ENCODE measurements at regions not wholly inside any gene's neighbourhood (a gene's known extent, or its start where the extent isn't known, plus 50 kb on each side); places are given as distances from the start of the nearest gene placed in this dataset.

DNA sequence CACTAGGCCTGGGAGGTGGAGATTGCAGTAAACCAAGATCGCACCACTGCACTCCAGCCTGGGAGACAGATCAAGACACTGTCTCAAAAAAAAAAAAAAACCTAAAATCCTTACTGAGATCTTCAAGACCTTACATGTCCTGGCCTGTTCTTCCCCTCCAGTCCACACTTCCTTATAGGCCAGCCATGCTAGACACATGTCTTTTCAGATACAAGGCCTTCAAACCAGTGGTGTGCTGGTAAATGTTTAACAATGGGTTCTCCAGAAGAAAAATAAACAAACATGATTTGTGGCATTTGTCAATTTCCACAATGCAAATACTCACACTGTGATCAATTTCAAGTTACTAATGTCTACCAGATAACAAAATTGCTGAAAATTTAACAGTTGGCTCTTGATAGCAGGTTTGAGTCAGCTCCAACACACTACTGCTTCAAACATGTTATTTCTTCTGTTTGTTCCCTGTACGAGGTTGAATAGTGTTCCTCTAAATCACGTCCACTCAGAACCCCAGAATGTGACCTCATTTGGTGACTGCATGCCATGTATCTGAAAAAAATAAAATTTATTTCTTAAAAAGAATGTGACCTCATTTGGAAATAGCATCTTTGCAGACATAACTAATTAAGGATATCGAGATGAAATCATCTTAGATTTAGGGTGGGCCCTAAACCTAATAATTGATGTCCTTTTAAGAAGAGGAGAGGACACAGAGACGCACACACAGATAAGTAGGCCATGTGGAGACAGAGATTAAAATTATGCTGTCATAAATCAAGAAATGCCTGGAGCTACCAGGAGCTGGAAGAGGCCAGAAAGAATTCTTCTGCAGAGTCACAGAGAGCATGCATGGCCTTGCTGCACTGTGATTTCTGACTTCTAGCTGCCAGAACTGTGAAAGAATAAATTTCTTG is 144.4 kb downstream of the ZNF674 start:
- in situ Hi-C loops (cut with MboI; ENCODE audit: low sequenced_read_pairs): loop anchor here (10.0 kb wide), 2 partner anchors 56 to 886 kb away; no protein-coding TSS in a partner anchor
- DNase-seq (no peak), ATAC-seq (ENCODE audit: low read depth) (no peak)
- Histone ChIP-seq H3K56ac (ENCODE audit: extremely low read depth, insufficient read depth, low read length) (no peak overlapping the region), H2BK5ac (ENCODE audit: low read depth, low read length, poor library complexity, severe bottlenecking) (no peak overlapping the region), H3K4me2 (ENCODE audit: low read depth, low read length) (no peak overlapping the region), H3K4ac (ENCODE audit: low read depth, low read length) (no peak overlapping the region), H3K9ac (ENCODE audit: low read depth, low read length) (no peak overlapping the region), H2BK15ac (ENCODE audit: low read depth, low read length) (no peak overlapping the region), H2BK20ac (ENCODE audit: low read depth, low read length) (no peak overlapping the region), H2AFZ (replicated peaks; ENCODE audit: low read length, poor library complexity) (no peak overlapping the region), H4K8ac (ENCODE audit: low read depth in 2 of 2, low read length in 2 of 2) (no peak overlapping the region), H2AK9ac (replicated peaks; ENCODE audit: low read depth, low read length, poor library complexity) (no peak overlapping the region), H3K4me1 (ENCODE audit: control insufficient read depth, insufficient read depth, low read length) (no peaks in the 10 kb centered on the region), H2AK5ac (ENCODE audit: low read depth, low read length) (no peak overlapping the region), H3K36me3 (ENCODE audit: control insufficient read depth, insufficient read depth, low read length) (no peaks in the 10 kb centered on the region), H3K27me3 (ENCODE audit: control insufficient read depth, insufficient read depth, low read length) (peaks cover 4% of the 10 kb centered on the region; the same call in 1 of the 2 replicates), H2BK120ac (ENCODE audit: low read depth, low read length) (no peak overlapping the region), H3K23ac (ENCODE audit: low read depth, low read length) (no peak overlapping the region), H3K14ac (replicated peaks; ENCODE audit: low read depth, low read length) (no peak overlapping the region), H3K4me3 (ENCODE audit: insufficient read depth, low read depth, low read length) (no peak overlapping the region), H3K9me1 (ENCODE audit: insufficient read depth, low read length) (no peaks in the 10 kb centered on the region), H4K20me1 (ENCODE audit: insufficient read depth, low read length) (no peaks in the 10 kb centered on the region), H4K91ac (ENCODE audit: insufficient read depth, low read depth, low read length) (no peak overlapping the region), H3K9me3 (ENCODE audit: control insufficient read depth, insufficient read depth, low read length) (no peaks in the 10 kb centered on the region), H3K18ac (ENCODE audit: low read depth, low read length) (no peak overlapping the region), H4K5ac (ENCODE audit: low read depth, low read length) (no peak overlapping the region), H3K27ac (ENCODE audit: insufficient read depth, low read length) (no peak overlapping the region), H3K79me1 (ENCODE audit: low read depth in 1 of 2, low read length in 2 of 2) (no peaks in the 10 kb centered on the region)
- POLR2A ChIA-PET (ENCODE audit: unreplicated experiment): no interaction called here
- BruUV-seq (replicated peaks): no TSS peak
- CTCF ChIA-PET: interaction anchor here (0.5 to 0.6 kb wide), 2 partner anchors 871 to 885 kb away, joined by 3 to 4 read pairs; no protein-coding TSS in a partner anchor
- WGBS, 2 experiments (ENCODE audit: extremely low coverage in 2 of 2, insufficient read length in 1 of 2): 40% methylated on average over 1 of the region's 5 CpGs; no CpG with 5 or more reads in 1 of the 2 experiments
- intact Hi-C loops (cut with micrococcal nuclease): loop anchor here (10.0 kb wide), 1 partner anchor 1216 kb away; no protein-coding TSS in a partner anchor
- dilution Hi-C loops (cut with HindIII; ENCODE audit: low sequenced_read_pairs, unreplicated experiment): no loop called here
- TF ChIP-seq ELK1 (IDR thresholded peaks at IDR 0.05; ENCODE audit: borderline replicate concordance, low read depth, low read length): no peak
- TF ChIP-seq POLR2A (IDR thresholded peaks at IDR 0.05; ENCODE audit: low read depth, low read length): no peak
- no peak for TF ChIP-seq CEBPB (IDR thresholded peaks at IDR 0.05; ENCODE audit: low read depth, low read length)
- no peak for TF ChIP-seq CHD1 (IDR thresholded peaks at IDR 0.05; ENCODE audit: low read depth, low read length)
- TF ChIP-seq FOS (IDR thresholded peaks at IDR 0.05; ENCODE audit: low read depth, low read length): no peak
- TF ChIP-seq MAFK (IDR thresholded peaks at IDR 0.05; ENCODE audit: low read depth, low read length): no peak
- TF ChIP-seq RFX5 (IDR thresholded peaks at IDR 0.05; ENCODE audit: low read depth, low read length): no peak
- TF ChIP-seq BHLHE40 (IDR thresholded peaks at IDR 0.05; ENCODE audit: low read depth, low read length): no peak
- TF ChIP-seq MXI1 (IDR thresholded peaks at IDR 0.05; ENCODE audit: borderline replicate concordance, low read depth, low read length): no peak
- TF ChIP-seq RCOR1 (IDR thresholded peaks at IDR 0.05; ENCODE audit: insufficient replicate concordance, low read length): no peak
- TF ChIP-seq SMC3 (IDR thresholded peaks at IDR 0.05; ENCODE audit: low read depth, low read length): no peak
- TF ChIP-seq MAZ (IDR thresholded peaks at IDR 0.05; ENCODE audit: borderline replicate concordance, low read depth, low read length): no peak
- no peak for TF ChIP-seq RAD21 (IDR thresholded peaks at IDR 0.05; ENCODE audit: low read length)
- TF ChIP-seq, protein P1, sequence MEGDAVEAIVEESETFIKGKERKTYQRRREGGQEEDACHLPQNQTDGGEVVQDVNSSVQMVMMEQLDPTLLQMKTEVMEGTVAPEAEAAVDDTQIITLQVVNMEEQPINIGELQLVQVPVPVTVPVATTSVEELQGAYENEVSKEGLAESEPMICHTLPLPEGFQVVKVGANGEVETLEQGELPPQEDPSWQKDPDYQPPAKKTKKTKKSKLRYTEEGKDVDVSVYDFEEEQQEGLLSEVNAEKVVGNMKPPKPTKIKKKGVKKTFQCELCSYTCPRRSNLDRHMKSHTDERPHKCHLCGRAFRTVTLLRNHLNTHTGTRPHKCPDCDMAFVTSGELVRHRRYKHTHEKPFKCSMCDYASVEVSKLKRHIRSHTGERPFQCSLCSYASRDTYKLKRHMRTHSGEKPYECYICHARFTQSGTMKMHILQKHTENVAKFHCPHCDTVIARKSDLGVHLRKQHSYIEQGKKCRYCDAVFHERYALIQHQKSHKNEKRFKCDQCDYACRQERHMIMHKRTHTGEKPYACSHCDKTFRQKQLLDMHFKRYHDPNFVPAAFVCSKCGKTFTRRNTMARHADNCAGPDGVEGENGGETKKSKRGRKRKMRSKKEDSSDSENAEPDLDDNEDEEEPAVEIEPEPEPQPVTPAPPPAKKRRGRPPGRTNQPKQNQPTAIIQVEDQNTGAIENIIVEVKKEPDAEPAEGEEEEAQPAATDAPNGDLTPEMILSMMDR (conservative IDR thresholded peaks at IDR 0.05; ENCODE audit: low read depth, low read length): no peak

Data from IMR-90 (cell line).